COLO668 (cell line): ENCODE measurements at regions not wholly inside any gene's neighbourhood (a gene's known extent, or its start where the extent isn't known, plus 50 kb on each side); places are given as distances from the start of the nearest gene placed in this dataset.

Experiments used
- DNase-seq: peaks from one replicate; lab custom pipeline; 2025; ENCODE audit not compliant: unreplicated experiment; lab: John Stamatoyannopoulos, UW

- DNase-seq: no peak
Observed at GRCh38 chr5:10173716-10174115, 76.0 kb downstream of the ATPSCKMT start.

DNA sequence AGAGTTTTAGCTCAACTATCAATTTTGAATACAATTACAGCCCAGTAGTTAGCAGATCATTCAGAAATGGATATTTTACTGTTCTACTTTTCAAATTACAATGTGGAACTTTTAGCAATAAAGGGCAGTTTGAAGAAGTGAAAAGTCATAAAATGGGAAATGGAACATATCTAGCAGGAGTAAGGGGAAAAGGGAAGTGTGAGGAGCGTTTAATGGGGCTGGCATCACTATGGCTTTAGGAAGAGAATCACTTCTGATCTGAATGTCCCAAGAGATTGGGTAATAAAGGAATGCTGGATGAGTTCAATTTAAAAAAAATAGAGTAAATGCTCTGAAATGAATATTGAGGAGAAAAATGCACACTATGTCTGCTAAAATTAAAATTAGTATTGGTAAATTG lies 77.4 kb downstream of the ATPSCKMT start:
- DNase-seq: no peak

- no peak for DNase-seq
Observed at GRCh38 chr5:10169359-10169758, 80.3 kb downstream of the ATPSCKMT start.

- no peak for DNase-seq
Observed at GRCh38 chr5:10168254-10168653, 81.4 kb downstream of the ATPSCKMT start.

GRCh38 chr5:10167806-10168205 lies 81.9 kb downstream of the ATPSCKMT start:
- no peak for DNase-seq

- no peak for DNase-seq
Observed at GRCh38 chr5:10166392-10166791, 83.3 kb downstream of the ATPSCKMT start.

DNA sequence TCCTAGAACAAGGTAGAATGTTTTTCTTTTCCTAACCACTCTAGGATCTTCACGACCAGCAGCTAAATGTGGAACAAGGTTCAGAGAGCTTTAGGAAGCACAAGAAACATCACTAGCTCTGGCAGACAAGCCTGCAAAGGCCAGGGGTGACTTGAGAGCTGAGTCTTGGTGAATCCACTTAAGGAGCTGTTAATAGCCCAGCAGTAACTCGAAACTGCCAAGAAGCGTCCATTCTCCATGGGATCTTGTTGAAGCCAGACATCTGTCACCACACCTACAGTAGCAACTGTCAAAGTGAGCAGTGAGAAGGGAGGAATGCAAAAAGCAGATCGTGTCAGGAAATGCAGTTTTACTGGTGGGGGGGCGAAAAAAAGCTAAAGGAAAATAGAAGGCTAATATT lies 87.2 kb downstream of the ATPSCKMT start:
- DNase-seq: no peak

DNA sequence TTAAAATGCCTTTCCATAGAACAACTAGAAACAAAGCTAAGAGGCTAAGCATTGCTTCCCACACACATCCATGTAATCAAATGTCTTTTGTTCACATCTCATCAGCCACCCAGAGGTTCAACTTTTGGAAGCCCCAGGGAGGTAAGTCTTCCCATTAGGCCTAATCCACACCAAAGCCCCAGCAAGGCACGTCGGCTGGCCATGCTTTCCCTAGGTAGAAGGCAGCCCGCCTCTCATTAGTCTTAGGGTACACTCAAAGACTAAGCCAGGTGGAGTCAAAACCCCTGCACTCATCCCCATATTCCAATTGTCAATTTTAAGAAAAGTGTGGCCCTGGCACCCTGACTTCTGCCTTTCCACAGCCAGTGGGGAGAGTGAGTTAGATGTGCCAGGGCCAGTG lies 87.9 kb downstream of the ATPSCKMT start:
- DNase-seq: no peak

GRCh38 chr5:10160241-10160640 lies 89.4 kb downstream of the ATPSCKMT start:
- no peak for DNase-seq

DNA sequence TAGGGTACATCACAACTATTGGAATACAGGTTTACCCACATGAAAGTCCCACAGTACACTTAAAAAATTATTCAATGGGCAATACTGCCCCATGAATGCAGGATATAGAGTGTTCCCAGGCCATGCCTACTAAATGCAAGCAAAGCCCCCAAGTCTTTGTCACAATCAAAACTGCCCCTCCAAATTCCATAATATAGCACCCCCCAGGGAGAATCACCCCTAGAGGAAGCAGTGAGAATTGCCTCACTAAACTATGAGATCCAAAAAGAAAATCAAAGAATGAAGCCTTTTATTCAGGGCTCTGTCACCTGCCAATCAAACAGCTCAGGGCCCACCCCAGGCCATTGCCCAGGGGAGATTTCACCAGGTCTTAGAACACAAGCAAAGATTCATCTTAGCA lies 90.8 kb downstream of the ATPSCKMT start:
- DNase-seq: no peak

GRCh38 chr5:10157085-10157669 lies 92.5 kb downstream of the ATPSCKMT start:
- peak; percentile 49 for DNase-seq

- no peak for DNase-seq
Observed at GRCh38 chr5:10155897-10156667, 93.6 kb downstream of the ATPSCKMT start.

GRCh38 chr5:10153808-10154537 lies 95.7 kb downstream of the ATPSCKMT start:
- no peak for DNase-seq

- no peak for DNase-seq
Observed at GRCh38 chr5:10153394-10153793, 96.3 kb downstream of the ATPSCKMT start.

- no peak for DNase-seq
Observed at GRCh38 chr5:10151656-10152055, 98.0 kb downstream of the ATPSCKMT start.

DNA sequence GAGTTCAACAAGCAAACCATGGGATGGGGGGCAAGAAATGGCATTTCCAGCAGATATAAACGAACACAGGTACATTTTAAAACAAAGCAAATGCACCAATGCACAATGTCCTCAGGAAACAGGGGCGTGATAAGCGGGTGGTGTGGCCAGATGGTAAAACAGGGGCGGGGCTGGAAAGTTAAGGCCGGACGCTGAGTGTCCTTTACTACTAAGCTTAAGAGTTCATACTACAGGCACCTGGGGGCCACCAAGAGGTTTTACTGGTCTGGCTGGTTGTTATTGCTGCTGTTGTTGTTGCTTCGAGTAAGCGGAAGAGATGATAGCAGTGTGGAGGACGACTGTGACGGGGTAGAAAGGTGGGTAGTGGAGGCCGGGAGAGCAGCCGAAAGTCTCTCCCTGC lies 99.8 kb downstream of the ATPSCKMT start:
- no peak for DNase-seq

DNA sequence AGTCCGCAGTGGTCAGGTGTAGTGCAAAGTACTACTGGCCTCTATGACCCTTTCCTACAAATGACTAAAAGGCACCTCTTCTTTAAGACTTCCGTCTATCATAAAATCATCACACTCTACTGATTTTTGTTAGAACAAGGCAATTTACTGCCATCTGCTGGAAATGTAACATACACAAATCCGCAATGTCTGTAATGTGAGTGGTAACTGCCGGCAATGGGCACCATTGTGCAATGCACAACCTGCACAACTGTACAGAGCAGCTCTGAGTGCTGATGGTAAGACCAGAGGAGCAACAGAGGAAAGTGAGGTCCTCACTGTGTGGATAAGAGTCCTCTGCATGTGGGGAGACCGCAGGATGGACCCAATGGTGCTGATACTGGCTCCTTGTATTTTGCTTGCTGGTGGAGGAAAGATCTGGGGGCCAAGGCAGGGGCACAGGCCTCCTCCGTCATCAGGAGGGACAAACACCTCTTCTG lies 103.7 kb downstream of the ATPSCKMT start:
- no peak for DNase-seq

- no peak for DNase-seq
Observed at GRCh38 chr5:10144040-10144439, 105.6 kb downstream of the ATPSCKMT start.

DNA sequence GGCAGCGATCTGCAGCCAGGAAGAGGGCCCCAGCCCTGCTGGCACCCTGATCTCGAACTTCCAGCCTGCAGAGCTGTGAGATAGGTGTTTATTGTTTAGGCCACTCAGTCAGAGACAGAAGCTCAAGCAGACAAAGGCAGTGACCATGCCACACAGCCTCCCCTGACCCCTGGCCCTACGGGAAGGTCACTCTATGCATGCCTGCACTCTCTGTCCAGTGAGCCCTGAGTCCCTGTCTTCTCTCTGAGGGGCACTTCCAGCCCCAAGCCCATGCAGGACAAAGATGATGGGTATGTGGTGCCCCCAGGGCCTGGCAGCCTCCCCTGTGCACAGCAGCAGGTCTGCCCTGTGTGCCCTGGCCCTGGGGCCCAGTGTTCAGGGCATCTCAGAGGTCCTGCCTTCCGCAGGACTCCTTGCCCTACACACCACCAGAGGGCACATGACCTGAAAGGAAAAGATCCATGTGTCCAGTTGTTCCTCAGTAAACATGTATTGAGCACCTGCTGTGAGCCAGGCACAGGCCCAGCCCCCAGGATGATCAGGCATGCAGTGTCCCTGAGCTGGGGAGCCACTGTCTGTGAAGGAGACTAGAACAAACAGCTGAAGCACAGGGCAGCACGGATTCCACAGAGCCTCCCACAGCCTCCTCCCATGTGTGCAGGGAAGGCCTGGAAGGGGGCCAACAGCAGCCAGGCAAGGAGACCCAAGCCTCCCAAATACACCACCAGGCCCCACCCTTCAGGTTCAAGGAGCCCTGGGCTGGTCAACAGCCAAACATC lies 109.3 kb downstream of the ATPSCKMT start:
- peak; percentile 32 for DNase-seq

DNA sequence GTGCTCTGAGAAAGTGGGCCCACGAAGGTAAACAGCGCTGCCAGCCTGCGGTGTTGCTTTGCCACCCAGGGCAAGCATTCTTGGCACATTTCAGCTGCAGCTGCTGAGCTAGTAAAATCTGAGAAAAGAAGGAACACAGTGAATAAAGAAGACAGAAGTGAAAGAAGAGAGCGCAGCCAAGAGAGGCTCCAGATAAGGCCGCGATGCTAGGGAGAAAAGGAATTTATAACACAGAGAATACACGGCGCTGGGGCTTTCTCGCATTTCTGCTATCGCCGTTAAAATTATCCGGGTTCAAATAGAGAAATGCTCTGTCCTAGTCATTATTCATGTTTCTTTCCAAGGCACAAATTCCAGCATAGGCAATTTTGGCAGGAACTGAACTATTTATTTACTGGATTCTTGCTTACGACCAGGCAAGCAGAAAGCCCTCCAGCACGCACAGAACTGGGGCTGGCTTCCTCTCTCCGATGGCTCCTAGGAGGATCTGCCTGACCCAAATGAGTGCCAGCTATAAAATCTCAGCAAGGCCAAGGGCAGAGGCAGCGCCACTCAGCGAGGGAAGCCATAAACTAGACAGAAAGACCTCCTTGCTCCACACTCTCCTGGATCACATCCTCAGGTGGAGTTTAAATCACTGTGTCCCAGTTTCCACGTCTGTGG lies 111.2 kb downstream of the ATPSCKMT start:
- no peak for DNase-seq

- DNase-seq: no peak
Observed at GRCh38 chr5:10133830-10134229, 115.9 kb downstream of the ATPSCKMT start.
